NCI-H2171 (cell line): ENCODE measurements at regions not wholly inside any gene's neighbourhood (a gene's known extent, or its start where the extent isn't known, plus 50 kb on each side); places are given as distances from the start of the nearest gene placed in this dataset.

Experiments used
- DNase-seq: peaks from one replicate; lab custom pipeline; 2025; lab: John Stamatoyannopoulos, UW

GRCh38 chr9:82216435-82216834, 227.9 kb downstream of the SPATA31D1 start:
- DNase-seq: no peak

- DNase-seq: no peak
Measured at GRCh38 chr9:82223442-82223841, 234.9 kb downstream of the SPATA31D1 start.

GRCh38 chr9:82231411-82231810, 242.8 kb downstream of the SPATA31D1 start:
- no peak for DNase-seq

GRCh38 chr9:82234160-82234943, 245.8 kb downstream of the SPATA31D1 start:
- no peak for DNase-seq

- DNase-seq: no peak
Measured at GRCh38 chr9:82242285-82242963, 253.9 kb downstream of the SPATA31D1 start.

GRCh38 chr9:82247318-82247717, 258.7 kb downstream of the SPATA31D1 start:
- no peak for DNase-seq

DNA sequence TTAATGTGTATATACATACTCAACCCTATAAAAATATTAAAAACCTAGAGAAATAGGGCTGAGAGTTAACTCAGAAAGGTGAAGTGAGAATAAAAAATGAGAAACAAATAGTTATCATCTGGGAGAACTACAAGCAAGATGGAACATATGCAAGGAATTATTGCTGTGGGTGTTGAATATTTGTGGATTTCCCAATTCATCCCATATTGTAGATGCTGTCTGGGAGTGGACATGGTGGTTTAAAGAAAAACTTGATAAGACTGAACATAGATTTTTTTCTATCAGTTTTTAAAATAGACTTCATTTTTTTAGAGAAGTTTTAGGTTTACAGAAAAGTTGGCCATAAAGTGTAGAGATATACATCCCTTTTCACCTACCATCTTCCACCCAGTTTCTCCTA, 263.5 kb downstream of the SPATA31D1 start:
- DNase-seq: no peak

DNA sequence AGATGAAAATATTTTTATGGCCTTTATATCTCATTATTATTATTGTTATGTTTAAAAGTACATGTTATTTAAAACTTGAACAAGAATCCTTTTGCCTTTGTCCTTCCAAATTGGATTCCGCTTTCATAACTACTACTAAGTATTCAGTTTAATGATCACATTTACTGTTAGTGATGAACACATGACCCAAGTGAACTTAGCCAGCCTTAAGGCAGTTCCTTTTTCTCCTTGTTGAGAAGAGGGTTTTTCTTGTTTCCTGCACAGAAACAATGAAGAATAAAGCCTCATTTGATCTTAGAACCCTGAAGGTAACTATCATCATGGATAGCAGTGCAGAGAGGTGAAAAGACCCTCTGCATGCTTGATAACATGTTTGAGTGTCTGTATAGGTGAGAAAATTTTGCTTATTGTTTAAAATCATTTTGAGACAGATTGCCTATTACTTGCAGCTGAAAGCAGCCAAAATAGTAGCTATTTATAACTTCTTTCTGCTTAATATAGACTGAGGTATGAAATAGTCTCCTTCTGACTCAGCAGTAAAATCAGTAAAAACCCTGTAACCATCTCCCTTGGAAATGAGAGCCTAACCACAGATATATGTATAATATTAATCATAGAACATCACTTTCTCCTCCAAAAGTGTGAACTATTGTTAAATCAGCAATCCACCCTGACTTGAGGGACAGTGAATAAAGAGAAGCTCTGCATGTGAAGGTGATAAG, 266.2 kb downstream of the SPATA31D1 start:
- DNase-seq: no peak

- DNase-seq: no peak
Measured at GRCh38 chr9:82255481-82256176, 267.1 kb downstream of the SPATA31D1 start.

GRCh38 chr9:82260691-82261090, 272.1 kb downstream of the SPATA31D1 start:
- no peak for DNase-seq

GRCh38 chr9:82263619-82264018, 275.0 kb downstream of the SPATA31D1 start:
- no peak for DNase-seq

GRCh38 chr9:82271106-82271561, 282.6 kb downstream of the SPATA31D1 start:
- DNase-seq: no peak

DNA sequence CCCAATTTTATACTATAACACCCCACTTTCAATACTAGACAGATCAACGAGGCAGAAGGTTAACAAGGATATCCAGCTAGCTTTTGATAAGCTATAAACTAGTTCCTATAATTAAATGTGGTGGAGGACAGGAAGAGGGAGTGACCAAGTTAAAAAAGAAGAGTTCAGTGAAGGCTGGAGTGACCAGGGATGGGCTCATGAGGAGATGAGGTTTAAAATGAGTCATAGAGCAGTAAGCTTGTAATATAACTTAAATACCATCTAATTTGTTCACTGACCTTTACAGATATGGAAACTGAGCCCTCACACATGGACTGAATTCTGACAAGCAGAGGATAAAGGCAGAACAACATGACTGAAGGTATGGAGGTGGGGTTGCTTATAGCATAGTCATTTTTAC, 284.5 kb downstream of the SPATA31D1 start:
- DNase-seq: no peak

- DNase-seq: no peak
Measured at GRCh38 chr9:82275258-82275927, 286.8 kb downstream of the SPATA31D1 start.

DNA sequence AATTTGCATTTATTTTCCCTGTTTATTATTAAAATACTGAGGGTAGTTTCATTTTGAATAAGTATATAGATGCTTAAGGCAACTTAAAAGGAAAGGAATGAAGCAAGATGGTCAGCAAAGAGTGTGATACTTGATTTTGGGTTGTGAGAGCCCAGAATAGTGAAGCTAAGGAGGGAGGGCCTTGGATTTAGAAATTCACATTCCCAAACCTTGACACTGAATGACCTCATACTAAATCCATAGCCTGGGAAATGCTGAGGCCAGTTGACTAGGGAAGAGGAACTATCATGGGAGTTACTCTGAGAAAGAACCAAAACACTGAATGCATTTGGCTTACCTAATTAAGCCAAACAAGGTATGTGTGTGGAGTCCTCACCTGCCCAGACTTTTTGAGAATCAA, 292.5 kb downstream of the SPATA31D1 start:
- DNase-seq: no peak

DNA sequence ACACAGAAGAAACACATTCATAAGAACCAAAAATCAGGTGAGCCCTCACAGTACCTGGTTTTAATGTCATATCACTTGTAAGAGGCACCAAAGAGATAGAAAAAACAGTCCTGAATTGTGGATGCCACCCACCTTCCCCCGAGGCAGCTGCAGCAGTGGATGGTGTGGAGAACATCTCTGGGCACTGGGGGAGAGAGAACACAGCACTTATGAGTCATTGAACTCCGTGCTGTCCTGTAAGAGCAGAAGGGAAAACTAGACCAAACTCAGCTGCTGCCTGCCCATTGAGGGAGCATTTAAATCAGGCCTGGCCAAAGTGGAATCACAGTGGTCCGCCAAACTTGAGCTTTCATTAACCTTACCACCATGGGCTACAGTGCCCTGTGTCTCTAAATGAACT, 296.2 kb downstream of the SPATA31D1 start:
- DNase-seq: no peak

- DNase-seq: no peak
Measured at GRCh38 chr9:82295181-82295580, 306.6 kb downstream of the SPATA31D1 start.

DNA sequence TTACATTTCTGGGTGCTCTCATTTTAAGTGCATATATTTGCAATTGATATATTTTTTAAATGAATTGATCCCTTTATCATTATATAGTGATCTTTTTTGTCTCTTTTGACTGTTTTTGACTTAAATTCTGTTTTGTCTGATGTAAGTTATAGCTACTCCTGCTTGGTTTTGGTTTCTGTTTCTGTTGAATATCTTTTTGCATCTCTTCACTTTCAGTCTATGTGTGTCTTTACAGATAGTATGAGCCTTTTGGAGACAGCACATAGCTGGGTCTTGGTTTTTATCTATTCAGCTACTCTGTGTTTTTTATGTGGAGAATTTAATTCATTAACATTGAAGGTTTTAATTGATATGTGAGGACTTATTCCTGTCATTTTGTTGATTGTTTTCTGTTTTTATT, 311.3 kb downstream of the SPATA31D1 start:
- no peak for DNase-seq

- DNase-seq: no peak
Measured at GRCh38 chr9:82302968-82303655, 314.5 kb downstream of the SPATA31D1 start.

- no peak for DNase-seq
Measured at GRCh38 chr9:82308836-82309235, 320.3 kb downstream of the SPATA31D1 start.

GRCh38 chr9:82313697-82314096, 325.1 kb downstream of the SPATA31D1 start:
- no peak for DNase-seq
